A673 (cell line): ENCODE measurements at regions not wholly inside any gene's neighbourhood (a gene's known extent, or its start where the extent isn't known, plus 50 kb on each side); places are given as distances from the start of the nearest gene placed in this dataset.

Experiments used
- EZH2 ChIP-seq: fragments of 200-600 bp; sonication (generic); IDR thresholded peaks from 2 replicates; pipeline ENCODE4 v1.6.1; 2017; ENCODE audit warnings: borderline replicate concordance, low read depth, mild to moderate bottlenecking, mixed read lengths, antibody characterized with exemption, low read length; ENCODE audit not compliant: poor library complexity, severe bottlenecking
- TF ChIP-seq, protein P1 (sequence below): fragments of 300-800, 200-600 bp; sonication (generic); conservative IDR thresholded peaks from 2 replicates; pipeline ENCODE4 v1.5.1; 2017; ENCODE audit warnings: low read depth, mild to moderate bottlenecking, antibody characterized with exemption, low read length, moderate library complexity, mixed read lengths

- no peak for TF ChIP-seq EZH2
- TF ChIP-seq, protein P1, sequence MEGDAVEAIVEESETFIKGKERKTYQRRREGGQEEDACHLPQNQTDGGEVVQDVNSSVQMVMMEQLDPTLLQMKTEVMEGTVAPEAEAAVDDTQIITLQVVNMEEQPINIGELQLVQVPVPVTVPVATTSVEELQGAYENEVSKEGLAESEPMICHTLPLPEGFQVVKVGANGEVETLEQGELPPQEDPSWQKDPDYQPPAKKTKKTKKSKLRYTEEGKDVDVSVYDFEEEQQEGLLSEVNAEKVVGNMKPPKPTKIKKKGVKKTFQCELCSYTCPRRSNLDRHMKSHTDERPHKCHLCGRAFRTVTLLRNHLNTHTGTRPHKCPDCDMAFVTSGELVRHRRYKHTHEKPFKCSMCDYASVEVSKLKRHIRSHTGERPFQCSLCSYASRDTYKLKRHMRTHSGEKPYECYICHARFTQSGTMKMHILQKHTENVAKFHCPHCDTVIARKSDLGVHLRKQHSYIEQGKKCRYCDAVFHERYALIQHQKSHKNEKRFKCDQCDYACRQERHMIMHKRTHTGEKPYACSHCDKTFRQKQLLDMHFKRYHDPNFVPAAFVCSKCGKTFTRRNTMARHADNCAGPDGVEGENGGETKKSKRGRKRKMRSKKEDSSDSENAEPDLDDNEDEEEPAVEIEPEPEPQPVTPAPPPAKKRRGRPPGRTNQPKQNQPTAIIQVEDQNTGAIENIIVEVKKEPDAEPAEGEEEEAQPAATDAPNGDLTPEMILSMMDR = no peak
Measured at GRCh38 chr11:92919048-92919447, 50.4 kb upstream of the MTNR1B start.
